ENCODE measurements at regions not wholly inside any gene's neighbourhood (a gene's known extent, or its start where the extent isn't known, plus 50 kb on each side); places are given as distances from the start of the nearest gene placed in this dataset.

DNA sequence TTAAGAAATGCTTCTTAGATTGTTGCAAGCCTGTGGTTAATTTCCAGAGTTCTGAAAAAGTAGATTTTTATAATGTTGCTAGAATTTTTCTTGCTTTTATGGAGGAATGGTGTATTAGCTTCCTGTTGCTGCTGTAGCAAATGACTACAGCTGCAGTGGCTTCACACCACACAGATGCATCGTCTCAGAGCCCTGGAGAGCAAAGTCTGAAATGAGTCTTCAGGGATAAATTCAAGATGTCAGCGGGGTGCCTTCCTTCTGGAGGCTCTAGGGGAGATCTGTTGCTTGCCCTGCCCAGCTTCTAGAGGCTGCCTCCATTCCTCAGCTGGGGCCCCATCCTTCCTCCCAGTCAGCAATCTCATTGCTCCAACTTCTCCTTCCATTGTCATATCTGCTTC lies 187.8 kb downstream of the ZNF516 start:
- H3K9me3 ChIP-seq, result no peaks in the 10 kb centered on the region
- no peak for DNase-seq
- intact Hi-C loops (cut with DNase I), result no loop called here
- no peak for ATAC-seq
- no peak overlapping the region for H3K4me3 ChIP-seq
- H3K4me1 ChIP-seq, result no peaks in the 10 kb centered on the region
- no peak overlapping the region for H3K27ac ChIP-seq
- no peaks in the 10 kb centered on the region for H3K27me3 ChIP-seq
- TF ChIP-seq CTCF (IDR thresholded peaks at IDR 0.05), result no peak
- H3K36me3 ChIP-seq, result no peaks in the 10 kb centered on the region

GRCh38 chr18:76306685-76307292 lies 188.3 kb downstream of the ZNF516 start:
- H3K9me3 ChIP-seq, result no peaks in the 10 kb centered on the region
- no peaks in the 10 kb centered on the region for H3K4me1 ChIP-seq
- no peaks in the 10 kb centered on the region for H3K27me3 ChIP-seq
- no peak for TF ChIP-seq CTCF (IDR thresholded peaks at IDR 0.05)
- intact Hi-C loops (cut with DNase I), result no loop called here
- no peaks in the 10 kb centered on the region for H3K36me3 ChIP-seq
- DNase-seq, result no peak
- no peak overlapping the region for H3K4me3 ChIP-seq
- H3K27ac ChIP-seq, result no peak overlapping the region
- ATAC-seq, result no peak

- no peak overlapping the region for H3K27ac ChIP-seq
- intact Hi-C loops (cut with DNase I), result no loop called here
- no peaks in the 10 kb centered on the region for H3K36me3 ChIP-seq
- H3K9me3 ChIP-seq, result no peaks in the 10 kb centered on the region
- H3K27me3 ChIP-seq, result no peaks in the 10 kb centered on the region
- H3K4me1 ChIP-seq, result no peaks in the 10 kb centered on the region
- DNase-seq (no peak), ATAC-seq (no peak)
- no peak for TF ChIP-seq CTCF (IDR thresholded peaks at IDR 0.05)
- H3K4me3 ChIP-seq, result no peak overlapping the region
Measured at GRCh38 chr18:76285866-76286265, 209.2 kb downstream of the ZNF516 start.

DNA sequence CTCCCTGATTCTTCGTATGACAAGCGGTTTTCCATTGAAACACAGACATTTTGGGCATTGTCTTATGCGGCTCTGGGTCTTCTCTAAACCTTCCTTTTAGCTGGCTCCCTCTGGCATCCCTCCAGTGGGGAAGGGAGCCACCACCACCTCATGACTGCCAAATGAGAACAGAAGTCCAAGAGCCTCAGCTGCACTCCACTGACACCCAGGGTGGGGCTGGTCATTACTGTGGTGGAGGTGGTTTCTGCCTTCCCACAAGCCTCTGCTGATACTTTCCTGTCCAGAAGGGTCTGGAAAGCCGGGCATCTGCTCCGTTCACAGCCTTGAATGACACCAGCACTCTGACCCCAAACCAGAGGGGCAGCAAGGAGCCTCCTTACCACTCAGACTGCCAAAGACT lies 213.5 kb downstream of the ZNF516 start:
- no peak for TF ChIP-seq CTCF (IDR thresholded peaks at IDR 0.05)
- Histone ChIP-seq H3K4me3 (no peak overlapping the region), H3K9me3 (no peaks in the 10 kb centered on the region), H3K27me3 (no peaks in the 10 kb centered on the region), H3K27ac (no peak overlapping the region), H3K4me1 (no peaks in the 10 kb centered on the region), H3K36me3 (no peaks in the 10 kb centered on the region)
- no peak for ATAC-seq
- intact Hi-C loops (cut with DNase I), result no loop called here
- DNase-seq, result no peak

DNA sequence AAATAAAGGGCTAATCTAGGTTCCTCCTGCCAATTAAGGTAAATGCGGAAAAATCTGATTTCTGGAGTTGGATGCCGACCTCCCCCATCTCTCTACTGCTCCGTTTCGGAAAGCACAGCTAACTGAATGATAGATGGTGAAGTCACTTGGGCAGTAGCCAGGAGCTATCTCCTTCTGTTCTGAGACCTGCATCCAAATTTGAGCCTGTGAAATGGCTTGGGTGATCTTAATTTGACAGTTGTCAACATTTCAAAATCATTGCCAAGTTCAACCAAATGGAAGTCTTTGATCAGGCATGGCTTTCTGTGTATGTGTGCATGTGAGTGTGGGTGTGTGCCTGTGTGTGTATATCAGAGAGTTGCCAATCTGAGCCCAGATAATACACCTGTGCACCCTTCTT lies 217.2 kb downstream of the ZNF516 start:
- no peaks in the 10 kb centered on the region for H3K9me3 ChIP-seq
- H3K36me3 ChIP-seq, result no peaks in the 10 kb centered on the region
- TF ChIP-seq CTCF (IDR thresholded peaks at IDR 0.05), result no peak
- no peak overlapping the region for H3K4me3 ChIP-seq
- no peaks in the 10 kb centered on the region for H3K27me3 ChIP-seq
- ATAC-seq, result no peak
- H3K4me1 ChIP-seq, result no peaks in the 10 kb centered on the region
- H3K27ac ChIP-seq, result no peak overlapping the region
- intact Hi-C loops (cut with DNase I), result no loop called here
- no peak for DNase-seq

GRCh38 chr18:76275727-76276313 lies 219.2 kb downstream of the ZNF516 start:
- no peaks in the 10 kb centered on the region for H3K9me3 ChIP-seq
- no peaks in the 10 kb centered on the region for H3K36me3 ChIP-seq
- H3K27ac ChIP-seq, result no peak overlapping the region
- H3K4me3 ChIP-seq, result no peak overlapping the region
- DNase-seq (no peak), ATAC-seq (no peak)
- no peaks in the 10 kb centered on the region for H3K27me3 ChIP-seq
- intact Hi-C loops (cut with DNase I), result no loop called here
- no peaks in the 10 kb centered on the region for H3K4me1 ChIP-seq
- no peak for TF ChIP-seq CTCF (IDR thresholded peaks at IDR 0.05)
